ENCODE measurements at regions not wholly inside any gene's neighbourhood (a gene's known extent, or its start where the extent isn't known, plus 50 kb on each side); places are given as distances from the start of the nearest gene placed in this dataset.

GRCh38 chr19:27922970-27923369 is 1290.0 kb downstream of the UQCRFS1 start:
- Histone ChIP-seq H3K27ac (no peak overlapping the region), H3K36me3 (no peaks in the 10 kb centered on the region), H3K9me3 (no peaks in the 10 kb centered on the region), H3K4me1 (no peaks in the 10 kb centered on the region), H3K4me3 (no peak overlapping the region), H3K27me3 (replicated peaks in 1 of 7) (no peaks in the 10 kb centered on the region)
- intact Hi-C loops (cut with DNase I; ENCODE audit: low total_unique reads) = no loop called here
- DNase-seq = no peak
- no peak for TF ChIP-seq POLR2A (IDR thresholded peaks at IDR 0.05)
- TF ChIP-seq POLR2AphosphoS5 (IDR thresholded peaks at IDR 0.05) = no peak
- TF ChIP-seq CTCF (IDR thresholded peaks at IDR 0.05 in 8 of 11, conservative IDR thresholded peaks at IDR 0.05 in 3 of 11) = no peak
- 50 to 70% (median 60%) methylated on average over 3 of the region's 3 CpGs for WGBS, 5 donors

DNA sequence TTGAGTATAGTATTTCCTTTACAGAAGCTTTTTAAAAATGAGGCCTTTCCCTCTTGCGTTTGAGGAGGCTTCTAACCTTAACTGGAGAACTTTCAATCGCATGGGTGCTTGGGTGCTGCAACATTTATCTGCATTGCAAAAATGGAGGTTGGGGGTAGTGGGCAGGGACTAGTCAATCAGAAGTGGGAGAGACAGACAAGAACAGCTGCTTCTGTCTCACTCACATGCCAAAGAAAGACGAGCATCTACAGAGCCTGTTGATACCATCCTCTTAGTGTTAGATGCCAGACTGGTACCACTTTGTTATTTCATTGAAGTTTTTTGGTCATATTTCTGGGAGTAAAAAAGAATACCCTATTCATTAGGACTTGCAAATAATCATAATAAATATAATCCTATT is 1292.2 kb downstream of the UQCRFS1 start:
- TF ChIP-seq POLR2A (IDR thresholded peaks at IDR 0.05) = no peak
- TF ChIP-seq POLR2AphosphoS5 (IDR thresholded peaks at IDR 0.05) = no peak
- no peak for TF ChIP-seq CTCF (IDR thresholded peaks at IDR 0.05 in 8 of 11, conservative IDR thresholded peaks at IDR 0.05 in 3 of 11)
- Histone ChIP-seq H3K36me3 (no peaks in the 10 kb centered on the region), H3K27ac (no peak overlapping the region), H3K27me3 (replicated peaks in 1 of 7) (no peaks in the 10 kb centered on the region), H3K4me1 (no peaks in the 10 kb centered on the region), H3K9me3 (no peaks in the 10 kb centered on the region), H3K4me3 (no peak overlapping the region)
- WGBS, 5 donors = 71 to 83% (median 73%) methylated on average over 3 of the region's 3 CpGs
- no peak for DNase-seq
- intact Hi-C loops (cut with DNase I; ENCODE audit: low total_unique reads) = no loop called here

DNA sequence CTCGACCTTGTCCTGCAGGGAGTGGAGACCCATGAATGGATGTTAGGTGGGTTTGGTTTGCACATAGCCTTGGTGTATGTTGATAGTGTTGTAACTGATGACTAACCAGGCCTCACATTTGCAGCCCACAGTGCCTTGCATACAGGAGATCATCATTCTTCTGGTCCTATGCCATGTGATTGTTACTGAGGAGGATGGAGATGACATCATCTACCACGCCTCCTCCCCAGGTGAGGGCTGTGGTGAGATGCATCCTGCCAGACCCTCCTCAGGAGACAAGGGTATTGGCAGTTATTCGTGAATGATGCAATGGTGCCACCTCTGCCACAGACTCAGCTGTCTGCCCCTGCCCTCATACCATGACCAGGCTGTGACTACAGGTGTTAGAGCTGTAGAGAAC is 1294.1 kb downstream of the UQCRFS1 start:
- no peaks in the 10 kb centered on the region for H3K4me1 ChIP-seq
- DNase-seq = no peak
- H3K4me3 ChIP-seq = no peak overlapping the region
- no peaks in the 10 kb centered on the region for H3K9me3 ChIP-seq
- 59 to 82% (median 66%) methylated on average over 2 to 3 of the region's 3 CpGs for WGBS, 5 donors
- no peak overlapping the region for H3K27ac ChIP-seq
- H3K36me3 ChIP-seq = no peaks in the 10 kb centered on the region
- no peaks in the 10 kb centered on the region for H3K27me3 ChIP-seq (replicated peaks in 1 of 7)
- intact Hi-C loops (cut with DNase I; ENCODE audit: low total_unique reads) = no loop called here
- no peak for TF ChIP-seq POLR2A (IDR thresholded peaks at IDR 0.05)
- TF ChIP-seq CTCF (IDR thresholded peaks at IDR 0.05 in 8 of 11, conservative IDR thresholded peaks at IDR 0.05 in 3 of 11) = no peak
- no peak for TF ChIP-seq POLR2AphosphoS5 (IDR thresholded peaks at IDR 0.05)

DNA sequence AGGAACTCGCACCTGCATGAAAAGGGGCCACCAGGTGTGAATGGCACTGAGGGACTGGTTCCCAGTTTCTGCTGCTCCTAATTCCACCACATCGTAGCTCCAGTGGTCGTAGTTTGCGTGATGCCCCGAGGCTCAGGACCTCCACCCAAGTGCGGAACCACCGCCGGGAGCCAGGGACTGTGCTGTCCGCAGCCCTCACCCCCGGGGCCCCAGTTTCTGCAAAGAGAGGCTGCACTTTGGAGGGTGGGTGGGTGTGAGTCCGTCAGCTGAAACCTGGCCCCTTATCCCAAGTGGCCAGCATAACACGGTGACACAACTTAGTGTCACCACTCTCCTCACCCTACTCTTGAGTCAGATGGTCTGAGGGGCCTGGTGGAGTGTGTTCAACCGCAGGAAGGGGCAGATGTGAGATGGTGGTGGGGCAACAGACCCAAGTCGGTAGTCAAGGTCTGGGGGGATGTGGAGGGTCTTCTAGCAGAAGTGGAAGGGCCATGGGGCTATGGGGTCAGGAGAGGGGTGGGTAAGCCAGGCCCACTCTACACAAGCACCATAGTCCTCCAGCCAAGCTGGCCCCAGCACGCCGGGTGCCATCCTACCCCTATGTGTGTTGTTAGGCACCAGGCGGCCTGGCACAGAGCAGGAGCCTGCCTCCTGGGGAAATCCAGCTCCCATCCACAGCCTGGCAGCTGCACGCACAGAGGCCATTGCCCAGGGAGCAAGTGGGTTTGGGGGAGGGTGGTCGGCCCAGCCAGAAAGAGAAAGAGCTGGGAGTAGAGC is 1301.6 kb downstream of the UQCRFS1 start:
- H3K27ac ChIP-seq = no peak overlapping the region
- H3K4me3 ChIP-seq = no peak overlapping the region
- no peaks in the 10 kb centered on the region for H3K4me1 ChIP-seq
- no peaks in the 10 kb centered on the region for H3K36me3 ChIP-seq
- intact Hi-C loops (cut with DNase I; ENCODE audit: low total_unique reads) = no loop called here
- no peaks in the 10 kb centered on the region for H3K27me3 ChIP-seq (replicated peaks in 1 of 7)
- no peak for TF ChIP-seq POLR2AphosphoS5 (IDR thresholded peaks at IDR 0.05)
- no peak for TF ChIP-seq CTCF (IDR thresholded peaks at IDR 0.05 in 8 of 11, conservative IDR thresholded peaks at IDR 0.05 in 3 of 11)
- no peak for TF ChIP-seq POLR2A (IDR thresholded peaks at IDR 0.05)
- H3K9me3 ChIP-seq = peaks cover 0 to 31% (median 9%) of the 10 kb centered on the region in 8 donors
- DNase-seq = no peak
- 82 to 94% (median 88%) methylated on average over 9 to 19 of the region's 19 CpGs for whole genome bisulfite sequencing, 5 donors

All from spleen (tissue), 11 donors.